Hepatocyte (in vitro differentiated cells): ENCODE measurements at regions not wholly inside any gene's neighbourhood (a gene's known extent, or its start where the extent isn't known, plus 50 kb on each side); places are given as distances from the start of the nearest gene placed in this dataset.

Source experiments
- DNase-seq: peaks from one replicate; pipeline ENCODE4 v3.0.0-alpha.2; 2016; ENCODE audit warnings: low spot score
- H2AFZ ChIP-seq: fragments of 200-600 bp; sonication (generic); 2 replicates; pipeline ENCODE4 v1.6.0; 2016; ENCODE audit warnings: antibody characterized with exemption, mild to moderate bottlenecking
- H3K27ac ChIP-seq: fragments of 200-600 bp; sonication (generic); 2 replicates; pipeline ENCODE4 v1.5.1; 2016; ENCODE audit warnings: mild to moderate bottlenecking
- H3K27me3 ChIP-seq: fragments of 200-600 bp; sonication (generic); 2 replicates; pipeline ENCODE4 v1.6.1; 2016
- H3K36me3 ChIP-seq: fragments of 200-600 bp; sonication (generic); replicated peaks from 2 replicates; pipeline ENCODE4 v1.5.1; 2016; ENCODE audit warnings: low read depth; ENCODE audit not compliant: insufficient read depth
- H3K4me1 ChIP-seq: fragments of 200-600 bp; sonication (generic); 2 replicates; pipeline ENCODE4 v1.5.1; 2016; ENCODE audit warnings: mild to moderate bottlenecking, moderate library complexity; ENCODE audit not compliant: insufficient read depth
- H3K4me2 ChIP-seq: fragments of 200-600 bp; sonication (generic); 2 replicates; pipeline ENCODE4 v1.6.0; 2016
- H3K4me3 ChIP-seq: fragments of 200-600 bp; sonication (generic); 2 replicates; pipeline ENCODE4 v1.5.1; 2016; ENCODE audit warnings: mild to moderate bottlenecking
- H3K79me2 ChIP-seq: fragments of 200-600 bp; sonication (generic); 2 replicates; pipeline ENCODE4 v1.6.0; 2017; ENCODE audit warnings: mild to moderate bottlenecking
- H3K9me2 ChIP-seq: fragments of 200-600 bp; sonication (generic); replicated peaks from 2 replicates; pipeline ENCODE4 v1.6.0; 2017; ENCODE audit warnings: mild to moderate bottlenecking; ENCODE audit not compliant: insufficient read depth
- H3K9me3 ChIP-seq: fragments of 200-600 bp; sonication (generic); 2 replicates; pipeline ENCODE4 v1.5.1; 2016; ENCODE audit warnings: low read depth, mild to moderate bottlenecking
- H4K20me1 ChIP-seq: fragments of 200-600 bp; sonication (generic); 2 replicates; pipeline ENCODE4 v1.6.0; 2016; ENCODE audit warnings: mild to moderate bottlenecking; ENCODE audit not compliant: insufficient read depth, poor library complexity, severe bottlenecking
- EZH2 ChIP-seq: fragments of 200-600 bp; sonication (generic); IDR thresholded peaks from 2 replicates; pipeline ENCODE4 v1.6.1; 2016; ENCODE audit warnings: antibody characterized with exemption, mild to moderate bottlenecking, borderline replicate concordance
- EZH2phosphoT487 ChIP-seq: fragments of 200-600 bp; sonication (generic); IDR thresholded peaks from one replicate; pipeline ENCODE4 v1.6.1; 2018; ENCODE audit warnings: antibody characterized with exemption, mild to moderate bottlenecking, low read depth, moderate library complexity; ENCODE audit not compliant: unreplicated experiment, severe bottlenecking
- WGBS: methylation state at CpG from one replicate; pipeline ENCODE4 v1.1.6; 2016; ENCODE audit warnings: low lambda C conversion rate; ENCODE audit errors: missing lambda C conversion rate; 5-methylcytosine and 5-hydroxymethylcytosine counted together
- TF ChIP-seq, protein P1 (sequence below): fragments of 200-600 bp; sonication (generic); IDR thresholded peaks from 2 replicates; pipeline ENCODE4 v1.5.1; 2016; ENCODE audit warnings: antibody characterized with exemption, mild to moderate bottlenecking; ENCODE audit not compliant: poor library complexity

DNA sequence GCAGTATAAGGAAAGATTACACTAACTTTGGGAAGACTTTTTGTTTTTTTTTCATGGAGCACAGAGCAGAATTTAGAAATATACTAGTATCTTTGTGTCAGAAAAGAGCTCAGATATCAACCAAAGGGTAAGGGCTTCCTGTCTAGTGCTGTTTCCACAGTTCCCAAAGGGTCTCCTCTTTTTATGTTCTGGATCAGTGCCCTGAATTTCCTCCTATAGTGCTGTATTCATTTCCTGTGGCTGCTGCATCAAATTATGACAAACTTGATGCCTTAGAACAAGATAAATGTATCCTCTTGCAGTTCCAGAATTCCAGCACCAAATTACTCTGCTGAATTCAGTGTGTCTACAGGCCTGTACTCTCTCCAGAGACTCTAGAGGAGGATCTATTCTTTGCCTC lies 219.8 kb upstream of the THRB start:
- Histone ChIP-seq H2AFZ (no peak overlapping the region), H3K27me3 (no peaks in the 10 kb centered on the region), H3K4me3 (no peak overlapping the region), H3K27ac (no peak overlapping the region), H4K20me1 (no peaks in the 10 kb centered on the region), H3K4me2 (no peak overlapping the region), H3K4me1 (peaks cover 10% of the 10 kb centered on the region), H3K79me2 (no peaks in the 10 kb centered on the region), H3K9me2 (no peaks in the 10 kb centered on the region), H3K9me3 (no peaks in the 10 kb centered on the region), H3K36me3 (no peaks in the 10 kb centered on the region)
- no peak for DNase-seq
- TF ChIP-seq EZH2 (no peak), EZH2phosphoT487 (no peak)
- TF ChIP-seq, protein P1, sequence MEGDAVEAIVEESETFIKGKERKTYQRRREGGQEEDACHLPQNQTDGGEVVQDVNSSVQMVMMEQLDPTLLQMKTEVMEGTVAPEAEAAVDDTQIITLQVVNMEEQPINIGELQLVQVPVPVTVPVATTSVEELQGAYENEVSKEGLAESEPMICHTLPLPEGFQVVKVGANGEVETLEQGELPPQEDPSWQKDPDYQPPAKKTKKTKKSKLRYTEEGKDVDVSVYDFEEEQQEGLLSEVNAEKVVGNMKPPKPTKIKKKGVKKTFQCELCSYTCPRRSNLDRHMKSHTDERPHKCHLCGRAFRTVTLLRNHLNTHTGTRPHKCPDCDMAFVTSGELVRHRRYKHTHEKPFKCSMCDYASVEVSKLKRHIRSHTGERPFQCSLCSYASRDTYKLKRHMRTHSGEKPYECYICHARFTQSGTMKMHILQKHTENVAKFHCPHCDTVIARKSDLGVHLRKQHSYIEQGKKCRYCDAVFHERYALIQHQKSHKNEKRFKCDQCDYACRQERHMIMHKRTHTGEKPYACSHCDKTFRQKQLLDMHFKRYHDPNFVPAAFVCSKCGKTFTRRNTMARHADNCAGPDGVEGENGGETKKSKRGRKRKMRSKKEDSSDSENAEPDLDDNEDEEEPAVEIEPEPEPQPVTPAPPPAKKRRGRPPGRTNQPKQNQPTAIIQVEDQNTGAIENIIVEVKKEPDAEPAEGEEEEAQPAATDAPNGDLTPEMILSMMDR = no peak

DNA sequence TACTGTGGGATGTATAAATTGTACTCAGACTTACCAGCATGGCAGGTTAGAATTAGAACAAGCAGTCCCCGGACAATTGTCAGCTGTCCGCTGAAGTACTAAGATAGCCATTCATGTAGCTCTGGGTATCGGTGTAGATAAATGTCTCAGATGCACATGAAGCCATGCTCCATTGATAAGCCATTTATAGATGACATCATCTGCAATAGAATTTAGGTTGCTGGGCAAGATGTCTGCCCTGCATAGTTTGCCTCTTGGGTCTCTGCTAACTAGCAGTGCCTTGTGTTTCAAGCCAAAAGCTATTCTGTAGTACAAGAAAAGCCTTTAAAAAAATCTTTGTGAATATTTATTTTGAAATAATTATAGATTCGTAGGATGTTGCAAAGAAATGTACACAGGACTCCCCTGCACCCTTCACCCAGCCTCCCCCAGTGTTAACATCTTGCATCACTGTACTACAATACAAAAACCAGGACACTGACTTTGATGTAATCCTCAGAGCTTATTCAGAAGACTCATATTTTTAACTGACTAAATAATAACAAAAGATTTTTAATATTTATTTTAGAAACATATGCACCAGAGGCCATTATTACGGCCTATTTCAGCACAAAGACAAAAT lies 220.6 kb upstream of the THRB start:
- Histone ChIP-seq H3K4me2 (no peak overlapping the region), H3K4me3 (no peak overlapping the region), H3K27me3 (no peaks in the 10 kb centered on the region), H3K36me3 (no peaks in the 10 kb centered on the region), H3K4me1 (peaks cover 10% of the 10 kb centered on the region), H3K9me3 (no peaks in the 10 kb centered on the region), H3K27ac (no peak overlapping the region), H4K20me1 (no peaks in the 10 kb centered on the region), H3K79me2 (no peaks in the 10 kb centered on the region), H2AFZ (no peak overlapping the region), H3K9me2 (no peaks in the 10 kb centered on the region)
- 85% methylated on average over 5 of the region's 5 CpGs for WGBS
- TF ChIP-seq, protein P1 = no peak
- TF ChIP-seq EZH2phosphoT487 (no peak), EZH2 (no peak)
- DNase-seq = no peak

DNA sequence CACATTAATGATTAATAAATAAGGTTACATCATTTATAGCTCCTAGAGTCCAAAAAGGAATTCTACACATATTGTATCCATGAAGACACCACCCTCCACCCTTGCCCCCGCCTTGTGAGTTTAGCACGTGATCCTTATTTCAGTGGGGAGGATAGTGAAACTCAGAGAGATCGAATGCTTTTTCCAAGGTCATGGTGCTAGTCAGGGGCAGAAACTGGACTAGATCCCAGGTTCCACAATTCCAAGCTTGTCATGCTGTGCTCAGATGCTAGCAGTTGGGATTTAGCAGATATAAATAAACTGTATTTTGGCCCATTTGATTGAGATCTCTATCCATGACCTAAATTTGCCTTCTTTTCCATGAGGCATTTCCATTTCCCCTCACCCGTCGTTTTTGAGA lies 227.4 kb upstream of the THRB start:
- Histone ChIP-seq H2AFZ (no peak overlapping the region), H3K27me3 (no peaks in the 10 kb centered on the region), H3K27ac (no peak overlapping the region), H3K4me3 (no peak overlapping the region), H3K79me2 (no peaks in the 10 kb centered on the region), H3K4me2 (no peak overlapping the region), H3K4me1 (no peaks in the 10 kb centered on the region), H3K36me3 (no peaks in the 10 kb centered on the region), H4K20me1 (no peaks in the 10 kb centered on the region), H3K9me3 (no peaks in the 10 kb centered on the region), H3K9me2 (no peaks in the 10 kb centered on the region)
- no peak for DNase-seq
- TF ChIP-seq EZH2 (no peak), EZH2phosphoT487 (no peak)
- TF ChIP-seq, protein P1 = no peak
- WGBS = 93% methylated on average over 5 of the region's 5 CpGs
